ENCODE measurements at regions not wholly inside any gene's neighbourhood (a gene's known extent, or its start where the extent isn't known, plus 50 kb on each side); places are given as distances from the start of the nearest gene placed in this dataset.
"Not testable (repeated sequence)": the region's sequence is repeated elsewhere in the genome, so short reads cannot be mapped to it uniquely, and the experiment has no call there.

GRCh38 chr9:64920147-64920546 lies 364.9 kb downstream of the FOXD4L5 start:
- not testable (repeated sequence) for H3K4me1 Mint-ChIP-seq; ATAC-seq (ENCODE audit: low read depth in 2 of 2); H3K36me3 Mint-ChIP-seq; DNase-seq; H3K27me3 Mint-ChIP-seq; H3K27ac Mint-ChIP-seq; H3K4me3 Mint-ChIP-seq; H3K9me3 Mint-ChIP-seq

- not testable (repeated sequence) for H3K9me3 Mint-ChIP-seq; DNase-seq; ATAC-seq (ENCODE audit: low read depth in 2 of 2); H3K4me1 Mint-ChIP-seq; H3K4me3 Mint-ChIP-seq; H3K27me3 Mint-ChIP-seq; H3K27ac Mint-ChIP-seq; H3K36me3 Mint-ChIP-seq
Measured at GRCh38 chr9:64888643-64889042, 396.4 kb downstream of the FOXD4L5 start.

- H3K27ac Mint-ChIP-seq, H3K27me3 Mint-ChIP-seq, H3K4me1 Mint-ChIP-seq, H3K4me3 Mint-ChIP-seq, H3K36me3 Mint-ChIP-seq, H3K9me3 Mint-ChIP-seq: not testable (repeated sequence)
- ATAC-seq (ENCODE audit: low read depth in 2 of 2): peak; percentile 70 to 74
- DNase-seq: peak; percentile 66
Measured at GRCh38 chr9:64870594-64870993, 414.4 kb downstream of the FOXD4L5 start.

Data from naive B cell (primary cell).